ENCODE measurements at regions not wholly inside any gene's neighbourhood (a gene's known extent, or its start where the extent isn't known, plus 50 kb on each side); places are given as distances from the start of the nearest gene placed in this dataset.

DNA sequence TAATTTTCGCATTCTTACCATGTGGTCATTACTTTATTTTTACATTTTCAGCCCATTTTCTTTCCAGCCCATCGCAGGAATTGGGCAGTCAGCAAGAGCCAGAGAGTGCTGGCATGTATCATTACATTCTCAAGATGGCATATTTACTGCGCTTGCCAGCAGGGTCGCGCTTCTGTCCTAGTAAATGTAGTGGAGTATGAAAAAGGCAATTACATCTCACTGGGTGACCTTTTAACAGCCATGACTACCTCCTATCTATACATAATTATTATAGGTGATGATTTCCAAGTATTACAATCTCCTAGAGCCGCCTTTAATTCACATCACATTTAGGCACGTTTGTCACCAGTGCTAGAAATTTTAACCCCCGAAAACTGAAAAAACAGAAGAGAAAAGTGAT lies 433.7 kb upstream of the MGMT start:
- no peak for DNase-seq

DNA sequence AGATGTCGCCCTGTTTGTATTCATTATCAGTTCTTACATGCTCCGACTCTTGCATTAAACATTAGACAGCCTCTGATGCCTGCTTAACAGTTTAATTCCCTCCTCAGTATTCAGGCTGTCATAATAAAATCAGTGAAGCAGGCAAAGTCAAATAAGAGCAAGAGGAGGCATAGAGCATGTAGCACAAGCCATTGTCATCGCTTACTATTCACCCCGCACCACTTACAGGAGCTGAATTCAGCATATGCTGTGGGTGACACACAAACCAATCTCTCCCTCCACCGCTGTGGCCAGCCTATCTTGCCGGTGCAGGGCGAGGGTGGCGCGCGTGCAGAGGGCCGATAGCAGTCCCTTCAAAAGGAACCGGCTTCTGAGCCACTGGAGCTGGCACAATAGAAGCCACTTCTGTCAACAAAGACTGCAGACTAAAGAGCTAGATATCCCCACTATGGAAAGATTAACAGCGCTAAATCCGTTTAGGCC lies 433.2 kb upstream of the MGMT start:
- DNase-seq, result no peak

DNA sequence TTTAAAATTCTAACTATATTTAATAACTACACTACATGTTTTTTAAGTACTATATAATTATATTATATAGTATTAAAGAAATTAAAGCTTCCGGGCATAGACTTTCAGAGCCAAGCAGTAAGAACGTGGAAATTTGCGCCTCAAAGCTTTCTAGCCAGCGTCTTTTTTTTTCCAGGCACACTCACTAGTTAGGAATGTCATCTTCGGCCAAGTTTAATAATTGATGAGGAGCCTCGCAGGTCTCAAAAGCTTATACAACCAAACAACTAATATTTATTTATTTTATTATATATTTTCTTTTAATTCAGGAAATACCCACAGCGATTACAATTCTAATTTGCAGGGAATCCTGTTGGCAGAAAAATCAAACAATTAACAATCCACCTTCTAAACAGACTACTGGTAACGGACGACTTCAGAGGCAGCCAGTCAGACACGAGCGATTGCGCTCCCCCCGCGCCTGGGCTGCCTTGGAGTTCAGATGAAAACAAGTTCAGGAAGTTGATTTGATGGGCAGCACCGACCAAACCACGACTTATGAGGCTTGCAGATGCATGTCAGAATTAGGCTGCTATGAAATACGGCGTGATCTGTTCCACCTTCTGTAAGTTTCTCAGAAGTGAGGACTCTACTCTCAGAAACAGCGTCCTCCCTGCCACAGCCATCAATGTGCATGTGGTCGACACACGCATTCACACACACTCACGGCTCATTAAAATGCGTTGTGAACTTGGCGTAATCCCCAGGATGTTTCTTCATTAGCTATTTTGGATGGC lies 431.8 kb upstream of the MGMT start:
- DNase-seq, result peak; percentile 30

DNA sequence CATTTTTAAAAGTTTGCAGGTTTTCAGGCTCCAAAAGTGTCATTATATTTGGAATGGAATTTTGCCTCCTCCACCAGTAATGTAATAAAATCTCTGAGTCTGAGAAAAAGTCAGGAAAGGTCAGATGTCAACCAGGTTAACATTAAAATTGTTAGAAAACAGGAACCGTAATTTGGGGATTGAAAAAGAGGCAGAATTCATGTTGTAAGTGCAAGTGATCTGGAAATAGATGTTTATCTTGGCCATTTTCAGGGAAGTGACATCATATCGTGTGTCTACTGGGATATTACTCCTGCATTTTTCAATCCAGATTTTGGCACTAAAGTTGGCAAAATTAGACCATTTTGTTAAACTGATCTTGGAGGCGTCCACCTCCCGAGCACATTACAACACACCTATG lies 428.5 kb upstream of the MGMT start:
- DNase-seq, result no peak

DNA sequence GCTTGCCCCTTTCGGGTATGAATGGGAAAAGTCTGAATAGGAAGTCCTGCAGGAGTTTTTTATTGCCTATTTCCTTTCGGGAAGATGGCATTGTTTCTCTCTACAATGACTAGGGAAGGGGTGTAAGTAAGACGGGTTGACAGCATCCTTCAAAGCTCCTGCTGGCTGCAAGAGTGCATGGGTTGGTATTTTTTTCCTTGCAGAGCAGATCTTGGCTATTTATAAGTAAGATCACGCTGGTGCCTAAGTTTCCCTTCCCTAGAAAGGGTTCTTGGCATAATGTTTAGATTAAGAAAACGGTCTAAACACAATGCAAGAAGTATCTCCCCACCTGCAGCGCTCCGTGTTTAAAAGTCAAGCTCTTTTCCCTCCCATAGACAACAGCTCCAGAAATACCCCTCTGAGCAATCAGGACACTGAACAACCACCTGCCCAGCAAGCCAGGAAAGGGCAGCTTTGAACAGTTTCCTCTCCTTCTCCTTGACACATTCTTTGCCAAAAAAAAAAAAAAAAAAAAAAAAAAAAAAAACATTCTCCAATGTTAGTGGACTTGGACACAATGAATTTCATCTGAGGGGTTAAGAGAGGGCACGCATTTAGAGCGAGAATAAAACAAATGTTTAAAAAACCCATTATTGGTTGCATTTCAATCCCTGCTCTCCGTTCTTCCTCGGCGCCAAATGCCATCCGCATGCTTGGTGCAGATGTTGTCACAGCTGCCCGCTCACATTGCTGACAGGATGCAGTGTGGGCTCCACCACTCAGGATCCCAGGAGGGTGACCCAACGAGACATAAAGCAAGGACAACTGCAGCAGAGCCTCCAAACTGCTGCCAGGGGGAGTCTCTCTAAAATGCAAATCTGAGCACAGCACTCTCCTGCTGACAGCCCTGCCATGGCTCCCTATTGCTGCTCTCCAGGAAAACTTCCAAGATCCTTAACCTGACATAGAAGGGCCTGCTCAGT lies 427.4 kb upstream of the MGMT start:
- DNase-seq, result no peak

DNA sequence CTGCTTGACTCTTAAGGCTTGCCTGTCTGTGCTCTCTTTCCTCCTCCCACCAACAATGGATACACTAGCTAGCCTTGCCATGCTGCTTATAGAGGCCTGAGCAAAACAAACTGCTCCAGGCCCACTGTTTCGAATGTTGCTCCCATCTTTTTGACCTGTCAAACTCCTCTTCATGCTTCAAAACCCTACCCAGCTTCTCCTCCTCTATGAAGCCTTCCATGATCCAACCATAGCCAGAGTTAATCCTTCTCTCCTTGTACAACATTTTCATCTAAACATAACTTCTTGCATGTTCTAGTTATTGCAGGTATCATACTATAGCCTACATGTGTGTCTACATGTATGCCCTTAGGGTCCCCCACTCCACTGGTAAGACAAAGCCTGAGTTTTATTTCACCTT lies 426.7 kb upstream of the MGMT start:
- DNase-seq, result no peak

DNA sequence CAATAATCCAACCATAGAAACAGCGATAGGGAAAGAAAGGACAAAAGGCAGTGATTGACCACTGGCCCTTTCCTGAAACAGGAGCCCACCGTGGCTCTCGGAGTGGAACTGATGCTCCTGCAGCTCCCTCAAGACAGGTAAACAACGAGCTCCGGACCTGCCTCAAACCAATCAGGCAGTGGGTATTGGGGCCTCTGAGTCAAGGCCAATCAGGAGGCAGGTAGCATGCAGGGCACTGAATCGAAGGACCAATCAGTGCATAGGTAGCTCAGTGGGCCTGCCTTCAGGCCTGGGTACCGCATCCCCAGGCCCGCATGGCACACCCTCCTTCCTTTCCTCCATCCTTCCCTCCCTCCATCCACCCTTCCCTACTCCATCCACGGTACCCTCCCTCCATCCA lies 425.1 kb upstream of the MGMT start:
- DNase-seq, result no peak

DNA sequence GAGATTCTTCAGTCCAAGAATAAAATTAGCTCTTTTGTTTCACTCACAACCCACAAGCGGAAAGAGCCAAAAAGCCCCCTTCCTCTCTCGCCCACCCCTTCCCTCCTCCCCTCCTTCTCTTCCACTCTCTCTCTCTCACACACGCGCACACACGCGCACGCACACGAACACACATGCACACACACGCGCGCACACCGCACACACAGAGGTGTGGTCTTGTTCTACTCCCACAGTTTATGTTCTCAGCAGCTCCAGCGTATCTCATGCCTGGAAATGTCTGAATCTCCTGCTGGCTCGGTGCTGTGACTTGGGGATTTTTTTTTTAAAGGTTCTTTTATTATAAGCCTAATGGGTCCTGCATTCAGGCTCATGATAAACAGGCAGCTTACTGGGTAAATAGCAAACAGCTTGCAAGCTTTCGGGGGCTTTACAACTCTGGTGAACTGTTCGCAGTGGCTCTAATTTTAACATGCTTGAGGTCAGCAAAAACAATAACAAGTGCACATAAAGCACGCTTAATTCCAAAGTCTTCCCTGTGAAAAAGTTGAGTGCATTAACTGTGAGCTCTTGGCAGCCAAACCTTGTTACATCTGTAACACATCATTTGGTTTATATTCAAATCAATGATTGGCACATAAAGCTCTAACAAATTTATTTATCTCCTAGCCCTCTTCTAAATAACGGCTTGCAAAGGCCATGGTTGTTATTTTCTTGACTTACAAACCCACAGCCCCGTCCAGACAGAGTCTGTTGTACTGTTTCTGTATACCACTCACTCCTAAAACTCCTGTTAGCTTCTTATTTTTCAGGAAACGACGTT lies 424.1 kb upstream of the MGMT start:
- DNase-seq, result no peak

DNA sequence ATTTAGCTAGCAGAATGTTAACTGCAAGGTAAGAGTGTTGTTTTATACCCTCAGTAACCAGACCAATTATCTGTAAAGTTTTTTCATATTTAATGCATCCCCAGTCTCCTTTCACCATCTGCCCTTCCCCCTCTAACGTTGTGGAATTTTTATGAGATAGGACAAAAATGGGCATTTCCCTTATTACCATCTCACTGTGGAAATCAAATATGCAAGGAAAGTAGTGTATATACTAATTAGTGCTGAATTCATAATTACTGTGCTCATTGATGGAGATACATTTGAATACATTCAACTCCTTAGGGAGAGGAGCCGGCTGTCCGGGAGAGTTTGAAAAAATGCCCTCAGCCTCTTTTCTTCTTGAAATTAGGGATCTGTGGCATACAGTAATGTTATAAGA lies 423.4 kb upstream of the MGMT start:
- no peak for DNase-seq

DNA sequence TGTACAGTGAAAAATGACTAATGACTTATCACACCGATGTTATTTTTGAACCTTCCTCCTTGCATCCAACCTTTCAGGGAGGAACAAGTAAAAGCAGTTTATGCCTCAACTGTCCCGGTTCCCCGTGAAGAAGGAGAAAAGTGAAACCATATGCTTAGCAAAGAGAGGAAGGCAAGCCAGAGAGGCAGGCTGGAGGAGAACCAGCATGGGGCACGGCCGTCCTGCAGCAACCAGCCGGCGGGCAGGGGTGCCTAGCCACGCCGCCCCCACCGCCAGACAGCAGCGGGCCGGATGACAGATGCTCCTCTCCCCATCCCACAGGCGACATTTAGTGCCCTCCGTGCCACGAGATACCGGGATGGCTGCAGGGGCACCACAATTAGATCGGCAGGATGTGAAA lies 421.4 kb upstream of the MGMT start:
- no peak for DNase-seq

DNA sequence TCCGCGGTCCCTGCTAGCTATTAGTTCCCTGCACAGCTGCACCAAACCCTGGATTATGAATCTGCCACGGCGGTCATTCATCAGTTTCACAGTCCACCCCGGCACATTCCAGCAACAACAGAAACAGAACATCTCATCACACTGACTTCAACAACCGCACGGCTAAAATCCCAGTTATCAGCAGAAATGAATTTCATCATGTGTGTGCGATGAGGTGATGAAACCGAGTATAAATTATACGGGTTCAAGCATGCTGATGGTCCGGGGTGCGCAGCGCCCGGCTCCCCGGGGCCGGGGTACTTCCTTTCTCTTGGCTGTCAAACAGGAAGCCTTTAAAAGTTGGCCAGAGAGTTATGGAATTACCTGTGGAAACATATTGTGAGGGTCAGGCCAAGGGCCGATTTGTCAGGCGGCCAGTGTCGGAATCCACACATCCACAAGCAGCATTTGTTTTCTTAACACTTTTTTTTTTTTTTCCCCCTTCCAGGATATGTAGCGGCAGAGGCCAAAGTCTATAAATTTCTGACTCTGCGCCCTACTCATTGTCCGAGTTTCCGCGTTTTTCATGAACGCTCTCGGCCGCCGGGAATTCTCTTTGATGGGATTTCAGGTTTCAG lies 420.9 kb upstream of the MGMT start:
- no peak for DNase-seq

DNA sequence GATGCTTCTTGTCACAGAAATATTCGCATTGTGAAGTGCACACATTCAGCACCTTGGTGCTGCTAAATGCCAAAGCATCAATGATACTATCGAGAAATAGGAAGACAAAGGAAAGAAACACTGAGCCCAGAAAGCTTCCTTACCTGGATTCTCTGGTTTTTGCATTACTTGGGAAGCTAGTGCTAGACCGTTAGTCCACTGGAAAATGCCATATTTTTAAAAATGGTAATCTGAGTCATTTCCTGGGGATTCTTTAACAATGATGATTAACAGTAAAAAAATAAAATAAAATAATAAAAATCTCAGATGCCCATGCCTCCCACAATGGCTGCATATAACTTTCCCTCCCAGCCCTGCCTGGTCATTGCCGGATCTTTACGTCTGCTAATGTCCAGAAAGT lies 420.1 kb upstream of the MGMT start:
- no peak for DNase-seq

DNA sequence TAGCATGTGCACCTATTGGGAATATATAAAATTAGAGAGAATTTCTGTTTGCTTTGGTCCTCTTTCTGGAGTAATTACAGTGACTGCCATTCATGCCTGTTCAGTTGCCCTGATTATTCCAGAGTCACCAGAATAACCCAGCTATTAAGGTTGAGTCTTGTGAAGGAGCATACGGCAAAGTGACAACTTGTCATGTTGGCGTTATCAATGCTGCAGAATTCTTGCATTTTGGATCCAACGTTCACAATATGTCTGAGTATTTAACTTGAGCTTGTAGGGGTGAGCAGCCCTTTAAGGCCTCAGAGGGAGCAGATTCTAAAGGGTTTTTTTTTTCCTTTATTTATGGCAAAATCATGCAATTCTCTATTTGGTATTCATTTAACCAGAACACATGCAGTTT lies 419.4 kb upstream of the MGMT start:
- no peak for DNase-seq

DNA sequence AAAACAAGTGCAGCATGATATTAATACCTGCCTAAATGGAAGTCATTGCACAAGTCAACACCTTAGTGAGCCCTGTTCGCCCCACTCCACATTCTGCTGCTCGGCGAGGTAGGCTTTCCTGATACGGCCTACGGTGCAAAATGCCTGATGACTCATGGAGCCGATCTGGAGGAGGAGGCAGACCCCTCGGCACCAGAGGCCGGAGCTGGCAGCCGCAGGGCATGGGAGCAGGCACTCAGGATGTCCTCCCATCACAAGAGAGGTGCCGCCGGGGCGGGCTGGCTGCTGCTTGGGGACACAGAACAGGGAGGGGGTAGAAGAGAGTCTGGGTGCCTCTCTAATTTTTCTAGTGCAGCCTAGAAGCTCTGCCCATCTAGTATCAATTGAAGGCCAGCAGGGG lies 418.5 kb upstream of the MGMT start:
- DNase-seq, result no peak

DNA sequence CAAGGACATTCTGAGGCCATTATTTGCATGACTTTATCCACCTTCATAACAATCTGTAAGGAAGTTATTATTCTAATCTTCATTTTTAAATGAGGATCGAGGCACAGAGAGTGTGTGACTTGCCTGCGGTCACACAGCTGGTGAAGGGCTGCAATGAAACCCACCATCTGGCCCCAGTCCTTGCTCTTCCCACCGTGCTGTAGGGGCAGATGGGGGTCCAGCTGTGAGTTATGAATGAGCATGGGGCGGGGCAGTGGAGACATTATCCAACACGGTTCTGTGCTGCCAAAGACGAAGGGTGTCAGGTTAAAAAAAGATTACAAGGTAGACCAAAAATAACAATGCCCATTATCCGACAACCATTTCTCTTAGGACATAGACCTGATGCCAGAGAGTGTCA lies 417.5 kb upstream of the MGMT start:
- no peak for DNase-seq

DNA sequence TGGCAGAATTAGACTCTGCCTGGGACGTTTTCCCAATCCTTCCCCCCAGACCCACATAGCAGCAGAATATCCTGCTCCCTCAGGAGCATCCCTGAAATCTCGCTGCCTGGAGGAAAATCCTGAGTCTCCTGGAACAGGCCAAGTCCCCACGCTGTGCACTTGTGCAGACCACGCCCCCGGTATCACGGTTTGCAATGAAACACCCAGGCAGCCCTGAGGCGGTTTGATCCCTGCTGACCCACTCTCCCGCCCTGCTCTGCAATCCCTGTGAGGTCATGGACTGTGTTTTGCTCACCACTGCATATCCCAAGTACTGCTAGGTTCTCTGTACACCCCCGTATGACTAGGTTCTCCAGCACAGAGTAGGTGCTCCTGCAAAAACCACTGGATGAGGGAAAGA lies 411.8 kb upstream of the MGMT start:
- no peak for DNase-seq

DNA sequence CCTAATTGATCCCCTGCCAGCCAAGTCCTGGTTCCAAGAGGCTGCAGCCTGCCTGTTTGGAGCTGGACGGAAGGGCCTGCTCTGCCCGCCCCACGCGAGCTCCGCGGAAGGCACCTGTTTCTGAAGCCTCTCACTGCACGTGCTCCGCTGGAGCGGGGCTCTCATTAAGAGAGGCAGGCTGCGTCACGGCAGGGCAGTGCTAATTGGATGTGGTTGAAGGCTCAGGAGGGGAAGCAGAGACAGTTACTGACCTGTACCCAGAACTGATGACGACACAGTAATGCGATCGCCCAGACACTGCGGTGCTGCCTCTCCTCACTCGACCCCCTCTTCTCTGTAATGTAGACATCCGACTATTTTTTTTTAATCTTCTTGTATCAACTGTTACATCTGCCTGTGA lies 411.1 kb upstream of the MGMT start:
- DNase-seq, result no peak

DNA sequence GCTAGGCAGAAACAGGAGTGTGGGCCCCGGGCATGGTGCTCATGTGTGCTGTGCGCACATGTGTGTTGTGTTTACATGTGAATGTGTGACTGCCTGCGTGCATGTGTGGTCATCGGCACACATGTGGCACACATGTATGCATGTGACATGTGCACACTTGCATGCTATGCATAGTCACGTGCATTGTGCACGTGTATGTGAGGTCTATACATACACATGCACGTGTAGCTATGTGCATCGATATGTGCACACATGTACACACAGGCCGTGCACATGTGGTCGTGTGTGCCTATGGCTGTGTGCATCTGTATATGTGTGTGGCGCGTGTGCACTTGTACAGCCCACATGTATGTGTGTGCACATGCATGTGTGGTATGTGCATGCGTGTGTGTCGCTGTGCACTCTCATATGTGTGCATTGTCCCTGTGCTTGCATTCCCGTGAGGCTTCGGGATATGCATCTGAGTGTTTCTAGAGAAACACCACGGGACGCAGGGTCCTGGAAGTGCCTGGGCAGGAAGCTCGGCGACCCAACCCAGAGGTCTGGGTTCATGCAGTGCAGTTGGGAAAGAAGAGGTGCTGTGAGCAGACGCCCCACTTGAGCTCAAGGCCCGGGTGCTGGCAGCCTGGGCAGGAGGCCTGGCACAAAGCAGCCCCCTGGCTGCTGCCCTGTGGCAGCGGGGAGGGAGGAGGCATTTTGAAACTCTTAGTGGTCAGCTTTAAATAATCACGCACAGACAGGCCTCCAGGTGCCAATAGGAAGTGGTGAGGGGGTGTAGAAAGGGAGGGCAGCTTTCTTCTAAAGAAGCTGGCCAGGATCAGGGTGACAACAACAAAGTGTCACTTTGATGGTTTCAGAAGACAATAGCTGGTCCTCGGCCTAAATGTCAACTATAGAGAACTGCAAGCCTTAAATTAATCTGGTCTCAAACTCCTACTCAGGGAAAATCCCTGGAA lies 410.0 kb upstream of the MGMT start:
- no peak for DNase-seq

DNA sequence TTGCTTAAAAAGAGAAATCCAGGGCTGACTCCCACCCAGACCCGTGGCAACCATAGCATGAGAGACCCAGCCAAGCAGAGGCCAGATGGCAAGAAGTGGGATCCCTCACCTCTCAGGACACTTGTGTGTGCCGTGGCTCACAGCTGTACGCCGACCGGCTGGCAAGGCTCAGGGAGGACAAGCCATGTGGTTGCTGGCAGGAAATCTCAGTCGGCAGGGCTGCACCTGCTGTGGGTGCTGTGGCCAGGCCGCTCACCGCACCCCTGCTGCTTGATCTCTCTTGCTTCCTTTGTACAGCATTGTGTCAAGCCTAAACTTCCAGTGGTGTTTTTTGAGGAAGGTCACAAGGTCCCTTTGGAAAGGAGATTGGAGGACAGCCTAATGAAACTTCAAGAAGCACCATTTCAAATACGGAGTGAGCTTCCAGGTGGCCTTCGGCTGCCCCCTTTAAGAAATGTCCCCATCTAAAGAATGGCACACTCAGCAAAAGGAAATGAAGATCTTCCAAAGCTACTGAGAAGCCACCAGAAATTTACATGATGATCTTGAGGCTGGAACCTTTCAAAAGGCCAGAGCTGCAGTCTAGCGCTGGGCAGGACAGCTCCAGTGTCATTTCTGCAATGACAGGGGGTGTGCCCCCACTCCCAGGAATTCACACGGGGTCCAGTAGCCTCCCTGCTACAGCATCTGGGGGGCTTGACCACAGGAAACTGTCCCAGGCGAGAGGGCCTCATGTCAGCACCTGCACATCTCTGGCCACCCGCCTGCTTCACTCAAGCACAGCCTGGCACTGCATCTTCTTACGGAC lies 409.0 kb upstream of the MGMT start:
- DNase-seq, result peak; percentile 23

DNA sequence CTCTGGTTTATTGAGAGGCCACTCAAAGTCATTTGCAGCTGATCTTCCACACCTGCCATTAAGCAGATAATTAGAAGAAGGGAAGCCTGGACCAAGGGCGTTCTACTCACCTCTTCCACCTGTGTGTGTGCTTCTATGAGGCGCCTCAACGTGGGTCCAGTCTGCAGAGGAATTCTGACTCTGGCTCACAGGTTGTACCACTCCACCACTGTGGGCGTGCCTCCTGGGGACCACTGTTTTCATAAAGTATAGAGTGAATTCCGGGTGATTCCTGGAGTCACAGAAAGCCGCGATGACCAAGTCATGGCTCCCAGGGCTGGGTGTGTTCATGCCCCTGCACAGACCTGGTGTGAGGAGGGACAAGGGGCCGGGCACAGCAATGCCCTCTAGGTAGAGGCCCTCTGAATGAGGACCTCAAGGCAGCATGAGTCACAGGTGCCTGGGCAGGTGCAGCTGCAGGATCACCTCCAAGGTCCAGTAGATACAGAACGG lies 408.3 kb upstream of the MGMT start:
- no peak for DNase-seq

Data from activated CD8-positive, alpha-beta memory T cell treated with anti-CD3 and anti-CD28 coated beads, Interleukin-2, amount 50 U/mL, for 4 hours (primary cell).